Parathyroid adenoma (tissue), 2 donors: ENCODE measurements at regions not wholly inside any gene's neighbourhood (a gene's known extent, or its start where the extent isn't known, plus 50 kb on each side); places are given as distances from the start of the nearest gene placed in this dataset.

Source experiments
- H2AFZ ChIP-seq: fragments of 300-600 bp; sonication (generic); one replicate; pipeline ENCODE4 v1.7.0; 2017; ENCODE audit warnings: antibody characterized with exemption, mild to moderate bottlenecking
- H3K27ac ChIP-seq: fragments of 300-600 bp; sonication (generic); one replicate; pipeline ENCODE4 v1.7.0; 2017
- H3K27me3 ChIP-seq: fragments of 300-600 bp; sonication (generic); one replicate; pipeline ENCODE4 v1.7.0; 2017; ENCODE audit warnings: low read length; ENCODE audit not compliant: control insufficient read depth, insufficient read depth
- H3K36me3 ChIP-seq: fragments of 300-600 bp; sonication (generic); one replicate; pipeline ENCODE4 v1.7.0; 2017; ENCODE audit warnings: low read length; ENCODE audit not compliant: control insufficient read depth, insufficient read depth
- H3K4me1 ChIP-seq: fragments of 300-600 bp; sonication (generic); one replicate; pipeline ENCODE4 v1.7.0; 2017; ENCODE audit warnings: control low read depth
- H3K4me2 ChIP-seq: fragments of 300-600 bp; sonication (generic); one replicate; pipeline ENCODE4 v1.7.0; 2017; ENCODE audit warnings: low read length
- H3K4me3 ChIP-seq: fragments of 300-600 bp; sonication (generic); one replicate; pipeline ENCODE4 v1.7.0; 2017; ENCODE audit warnings: low read depth, low read length
- H3K79me2 ChIP-seq: fragments of 300-600 bp; sonication (generic); one replicate; pipeline ENCODE4 v1.7.0; 2017; ENCODE audit warnings: control low read depth
- H3K9ac ChIP-seq: fragments of 300-600 bp; sonication (generic); one replicate; pipeline ENCODE4 v1.7.0; 2017; ENCODE audit warnings: mild to moderate bottlenecking
- H3K9me3 ChIP-seq: fragments of 300-600 bp; sonication (generic); one replicate; pipeline ENCODE4 v1.7.0; 2017; ENCODE audit warnings: low read length; ENCODE audit not compliant: control insufficient read depth
- CTCF ChIP-seq: fragments of 300-600 bp; sonication (generic); IDR thresholded peaks from one replicate; pipeline ENCODE4 v1.7.0; 2017; ENCODE audit warnings: antibody characterized with exemption, mild to moderate bottlenecking
- donor health status: primary hyperparathyroidism.

- no peak overlapping the region for H3K27ac ChIP-seq
- no peaks in the 10 kb centered on the region for H3K4me1 ChIP-seq
- no peaks in the 10 kb centered on the region for H3K36me3 ChIP-seq
- no peaks in the 10 kb centered on the region for H3K79me2 ChIP-seq
- no peak overlapping the region for H3K4me2 ChIP-seq
- H3K27me3 ChIP-seq: no peaks in the 10 kb centered on the region
- no peak overlapping the region for H3K9ac ChIP-seq
- no peak for TF ChIP-seq CTCF
- H2AFZ ChIP-seq: no peak overlapping the region
- H3K4me3 ChIP-seq: no peak overlapping the region
- no peaks in the 10 kb centered on the region for H3K9me3 ChIP-seq
Observed at GRCh38 chr5:125528881-125529280, 782.4 kb upstream of the ZNF608 start.

- no peaks in the 10 kb centered on the region for H3K9me3 ChIP-seq
- H3K4me1 ChIP-seq: no peaks in the 10 kb centered on the region
- H2AFZ ChIP-seq: no peak overlapping the region
- TF ChIP-seq CTCF: no peak
- H3K4me3 ChIP-seq: no peak overlapping the region
- no peak overlapping the region for H3K27ac ChIP-seq
- no peak overlapping the region for H3K4me2 ChIP-seq
- H3K9ac ChIP-seq: no peak overlapping the region
- no peaks in the 10 kb centered on the region for H3K27me3 ChIP-seq
- H3K79me2 ChIP-seq: no peaks in the 10 kb centered on the region
- no peaks in the 10 kb centered on the region for H3K36me3 ChIP-seq
Observed at GRCh38 chr5:125530833-125531615, 784.6 kb upstream of the ZNF608 start.

DNA sequence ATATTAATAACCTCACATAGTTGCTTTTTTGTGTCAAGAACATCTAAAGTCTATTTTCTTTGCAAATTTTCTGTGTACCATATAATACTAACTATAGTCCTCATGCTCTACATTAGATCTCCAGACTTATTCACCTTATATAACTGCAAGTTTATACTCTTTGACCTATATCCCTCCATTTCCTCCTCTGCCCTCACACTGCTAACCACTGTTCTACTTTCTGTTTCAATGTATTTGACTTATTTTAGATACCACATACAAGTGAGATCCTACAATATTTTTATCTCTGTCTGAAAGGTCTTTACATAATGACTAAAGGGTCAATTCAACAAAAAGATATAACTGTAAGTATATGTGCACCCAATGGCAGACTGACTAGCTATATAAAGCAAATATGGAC is 789.7 kb upstream of the ZNF608 start:
- Histone ChIP-seq H3K36me3 (no peaks in the 10 kb centered on the region), H2AFZ (no peak overlapping the region), H3K9me3 (no peaks in the 10 kb centered on the region), H3K4me2 (no peak overlapping the region), H3K9ac (no peak overlapping the region), H3K4me1 (no peaks in the 10 kb centered on the region), H3K27ac (no peak overlapping the region), H3K79me2 (no peaks in the 10 kb centered on the region), H3K4me3 (no peak overlapping the region), H3K27me3 (no peaks in the 10 kb centered on the region)
- no peak for TF ChIP-seq CTCF

DNA sequence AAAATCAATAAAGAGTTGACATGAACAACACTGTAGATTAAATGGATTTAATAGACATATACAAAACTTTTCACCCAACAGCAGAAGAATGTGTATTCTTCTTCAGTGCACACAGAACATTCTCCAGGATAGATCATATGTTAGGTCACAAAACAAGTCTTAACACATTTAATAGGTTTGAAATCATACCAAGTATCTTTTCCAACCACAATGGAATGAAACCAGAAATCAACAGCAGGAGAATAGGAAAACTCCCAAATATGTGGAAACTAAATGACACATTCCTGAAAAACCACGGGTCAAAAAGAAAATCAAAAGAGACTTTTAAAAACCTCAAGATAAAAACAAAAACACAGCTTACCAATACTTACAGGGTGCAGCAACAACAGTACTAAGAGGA is 790.1 kb upstream of the ZNF608 start:
- Histone ChIP-seq H3K79me2 (no peaks in the 10 kb centered on the region), H3K4me2 (no peak overlapping the region), H2AFZ (no peak overlapping the region), H3K9me3 (no peaks in the 10 kb centered on the region), H3K27ac (no peak overlapping the region), H3K36me3 (no peaks in the 10 kb centered on the region), H3K4me3 (no peak overlapping the region), H3K9ac (no peak overlapping the region), H3K27me3 (no peaks in the 10 kb centered on the region), H3K4me1 (no peaks in the 10 kb centered on the region)
- TF ChIP-seq CTCF: no peak

- no peak overlapping the region for H3K9ac ChIP-seq
- H3K4me2 ChIP-seq: no peak overlapping the region
- no peak overlapping the region for H2AFZ ChIP-seq
- H3K4me3 ChIP-seq: no peak overlapping the region
- H3K27me3 ChIP-seq: no peaks in the 10 kb centered on the region
- no peaks in the 10 kb centered on the region for H3K36me3 ChIP-seq
- H3K9me3 ChIP-seq: no peaks in the 10 kb centered on the region
- H3K4me1 ChIP-seq: no peaks in the 10 kb centered on the region
- no peaks in the 10 kb centered on the region for H3K79me2 ChIP-seq
- H3K27ac ChIP-seq: no peak overlapping the region
- no peak for TF ChIP-seq CTCF
Observed at GRCh38 chr5:125537661-125538060, 791.2 kb upstream of the ZNF608 start.
